Suprapubic skin (tissue), 4 donors: ENCODE measurements at regions not wholly inside any gene's neighbourhood (a gene's known extent, or its start where the extent isn't known, plus 50 kb on each side); places are given as distances from the start of the nearest gene placed in this dataset.

Source experiments
- EP300 ChIP-seq: sonication (generic); formaldehyde crosslinking; IDR thresholded peaks from one replicate; pipeline ENCODE4 v1.6.1; 2017; ENCODE audit warnings: antibody characterized with exemption
- POLR2A ChIP-seq, 2 donors: fragments of 450-650 bp; IDR thresholded peaks; one replicate each; pipeline ENCODE4 v1.6.1; 2017; ENCODE audit warnings: antibody characterized with exemption in 2 of 2, mild to moderate bottlenecking in 2 of 2, moderate library complexity in 2 of 2
- POLR2AphosphoS5 ChIP-seq, 3 donors: sonication (generic); formaldehyde crosslinking; IDR thresholded peaks; one replicate each; pipeline ENCODE4 v1.6.1; 2017; ENCODE audit warnings: antibody characterized with exemption in 3 of 3
- TF ChIP-seq, protein P1 (sequence below), 2 donors: fragments of 200-600 bp in 1 of 2; fragments of 450-650 bp in 1 of 2; sonication (generic) in 1 of 2; IDR thresholded peaks; one replicate each; pipeline ENCODE4 v1.5.1; 2016 to 2019; ENCODE audit warnings: antibody characterized with exemption in 2 of 2, mild to moderate bottlenecking in 1 of 2, moderate library complexity in 1 of 2

DNA sequence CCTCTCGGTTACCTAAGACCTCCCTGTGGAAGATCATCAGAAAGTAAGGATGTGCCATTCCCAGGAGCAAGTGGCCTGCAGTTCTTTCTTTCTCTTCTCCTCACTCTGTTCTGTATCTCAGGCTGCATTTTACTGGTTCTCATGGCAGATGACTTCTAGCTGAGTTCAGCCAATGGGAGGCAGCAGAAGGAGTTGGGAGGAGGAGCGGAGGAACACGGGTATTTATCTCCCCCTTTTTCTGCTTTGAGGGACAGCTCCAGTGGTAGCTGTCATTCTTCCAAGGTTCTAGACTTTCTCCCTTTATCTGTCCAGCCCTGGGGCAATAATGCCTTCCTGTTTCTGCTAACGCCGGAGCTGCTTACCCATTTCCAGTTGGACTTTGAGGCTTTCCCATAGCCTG lies 339.9 kb downstream of the NR2F2 start:
- TF ChIP-seq, protein P1, sequence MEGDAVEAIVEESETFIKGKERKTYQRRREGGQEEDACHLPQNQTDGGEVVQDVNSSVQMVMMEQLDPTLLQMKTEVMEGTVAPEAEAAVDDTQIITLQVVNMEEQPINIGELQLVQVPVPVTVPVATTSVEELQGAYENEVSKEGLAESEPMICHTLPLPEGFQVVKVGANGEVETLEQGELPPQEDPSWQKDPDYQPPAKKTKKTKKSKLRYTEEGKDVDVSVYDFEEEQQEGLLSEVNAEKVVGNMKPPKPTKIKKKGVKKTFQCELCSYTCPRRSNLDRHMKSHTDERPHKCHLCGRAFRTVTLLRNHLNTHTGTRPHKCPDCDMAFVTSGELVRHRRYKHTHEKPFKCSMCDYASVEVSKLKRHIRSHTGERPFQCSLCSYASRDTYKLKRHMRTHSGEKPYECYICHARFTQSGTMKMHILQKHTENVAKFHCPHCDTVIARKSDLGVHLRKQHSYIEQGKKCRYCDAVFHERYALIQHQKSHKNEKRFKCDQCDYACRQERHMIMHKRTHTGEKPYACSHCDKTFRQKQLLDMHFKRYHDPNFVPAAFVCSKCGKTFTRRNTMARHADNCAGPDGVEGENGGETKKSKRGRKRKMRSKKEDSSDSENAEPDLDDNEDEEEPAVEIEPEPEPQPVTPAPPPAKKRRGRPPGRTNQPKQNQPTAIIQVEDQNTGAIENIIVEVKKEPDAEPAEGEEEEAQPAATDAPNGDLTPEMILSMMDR (IDR thresholded peaks at IDR 0.05) = no peak
- TF ChIP-seq POLR2A (IDR thresholded peaks at IDR 0.05) (no peak), EP300 (no peak), POLR2AphosphoS5 (IDR thresholded peaks at IDR 0.05) (no peak)
